ENCODE measurements at regions not wholly inside any gene's neighbourhood (a gene's known extent, or its start where the extent isn't known, plus 50 kb on each side); places are given as distances from the start of the nearest gene placed in this dataset.

GRCh38 chr1:55636696-55637095 is 421.5 kb upstream of the USP24 start:
- ChIA-PET POLR2A (no interaction called here), SMC1A (ENCODE audit: uncharacterized antibody, unreplicated experiment) (interaction anchor here (0.6 kb wide), 1 partner anchor 36 kb away, joined by 3 read pairs; no protein-coding TSS in a partner anchor), RAD21 (ENCODE audit: unreplicated experiment) (no interaction called here), CTCF (no interaction called here)
- H3K4me1 ChIP-seq (ENCODE audit: control insufficient read depth, insufficient read depth, low read length), result peaks cover 6% of the 10 kb centered on the region; the same call in 1 of the 2 replicates
- ATAC-seq (no peak), DNase-seq (ENCODE audit: low read depth, low spot score) (no peak), FAIRE-seq (no peak)
- no peaks in the 10 kb centered on the region; the same call in 2 of the 3 replicates for H3K9me3 ChIP-seq (replicated peaks; ENCODE audit: control insufficient read depth, insufficient read depth, low read length)
- H4K20me1 ChIP-seq (ENCODE audit: control insufficient read depth, insufficient read depth), result no peaks in the 10 kb centered on the region
- no peak overlapping the region for H2AFZ ChIP-seq (ENCODE audit: control insufficient read depth, low read depth, low read length)
- H3K4me2 ChIP-seq (ENCODE audit: control insufficient read depth, insufficient read depth), result no peak overlapping the region
- in situ Hi-C loops (cut with MboI) (no loop called here), intact Hi-C loops (cut with micrococcal nuclease; ENCODE audit: unreplicated experiment) (no loop called here)
- H3K79me2 ChIP-seq (ENCODE audit: control insufficient read depth, insufficient read depth, low read length), result no peaks in the 10 kb centered on the region
- WGBS (ENCODE audit: insufficient coverage, insufficient replicate concordance, low lambda C conversion rate, missing lambda C conversion rate), result 0% methylated on average over 1 of the region's 1 CpG
- no peak overlapping the region for H3K4me3 ChIP-seq
- no peak overlapping the region for H3K27ac ChIP-seq (ENCODE audit: control insufficient read depth, insufficient read depth)
- H3K27me3 ChIP-seq (replicated peaks in 1 of 2; ENCODE audit: control insufficient read depth in 2 of 2, insufficient read depth in 2 of 2, low read length in 1 of 2), result no peaks in the 10 kb centered on the region; a peak in 1 of 4 replicates
- no TSS peak for BruUV-seq (replicated peaks)
- no peak overlapping the region for H3K9ac ChIP-seq (ENCODE audit: control insufficient read depth, insufficient read depth, low read length)
- H3K36me3 ChIP-seq (ENCODE audit: control insufficient read depth in 2 of 2, insufficient read depth in 2 of 2, low read length in 1 of 2), result no peaks in the 10 kb centered on the region
- TF ChIP-seq ELK1 (IDR thresholded peaks at IDR 0.05; ENCODE audit: low read depth, low read length), result no peak
- TF ChIP-seq WRNIP1 (IDR thresholded peaks at IDR 0.05; ENCODE audit: borderline replicate concordance, low read depth, low read length), result no peak
- TF ChIP-seq SP1 (IDR thresholded peaks at IDR 0.05; ENCODE audit: low read depth, low read length), result no peak
- TF ChIP-seq EP300 (IDR thresholded peaks at IDR 0.05; ENCODE audit: borderline replicate concordance in 1 of 2, control insufficient read depth in 1 of 2, low read depth in 2 of 2, low read length in 2 of 2), result no peak
- TF ChIP-seq CREM (IDR thresholded peaks at IDR 0.05; ENCODE audit: low read depth), result no peak
- no peak for TF ChIP-seq ZNF622 (IDR thresholded peaks at IDR 0.05)
- TF ChIP-seq BACH1 (IDR thresholded peaks at IDR 0.05; ENCODE audit: borderline replicate concordance), result no peak
- TF ChIP-seq ETV6 (conservative IDR thresholded peaks at IDR 0.05 in 1 of 2, IDR thresholded peaks at IDR 0.05 in 1 of 2; ENCODE audit: borderline replicate concordance in 1 of 2, low read depth in 1 of 2), result no peak
- no peak for TF ChIP-seq CHD2 (IDR thresholded peaks at IDR 0.05; ENCODE audit: borderline replicate concordance, low read depth, low read length)
- no peak for TF ChIP-seq TARDBP (IDR thresholded peaks at IDR 0.05; ENCODE audit: borderline replicate concordance)
- no peak for TF ChIP-seq SREBF1 (IDR thresholded peaks at IDR 0.05; ENCODE audit: low read length)
- no peak for TF ChIP-seq HDGF (IDR thresholded peaks at IDR 0.05)
- TF ChIP-seq RAD51 (IDR thresholded peaks at IDR 0.05), result no peak
- TF ChIP-seq LARP7 (IDR thresholded peaks at IDR 0.05), result no peak
- TF ChIP-seq CUX1 (IDR thresholded peaks at IDR 0.05; ENCODE audit: insufficient replicate concordance, low read depth, low read length), result no peak
- no peak for TF ChIP-seq SUPT20H (IDR thresholded peaks at IDR 0.05; ENCODE audit: borderline replicate concordance, control insufficient read depth, low read depth, low read length)
- TF ChIP-seq SRF (IDR thresholded peaks at IDR 0.05; ENCODE audit: low read depth in 2 of 2, low read length in 2 of 2), result no peak
- TF ChIP-seq SKIL (IDR thresholded peaks at IDR 0.05; ENCODE audit: low read depth, poor library complexity, severe bottlenecking), result no peak
